EH (cell line): ENCODE measurements at regions not wholly inside any gene's neighbourhood (a gene's known extent, or its start where the extent isn't known, plus 50 kb on each side); places are given as distances from the start of the nearest gene placed in this dataset.

Source experiments
- DNase-seq: peaks from one replicate; pipeline ENCODE4 v3.0.0-alpha.2; 2015; ENCODE audit warnings: low read depth

DNA sequence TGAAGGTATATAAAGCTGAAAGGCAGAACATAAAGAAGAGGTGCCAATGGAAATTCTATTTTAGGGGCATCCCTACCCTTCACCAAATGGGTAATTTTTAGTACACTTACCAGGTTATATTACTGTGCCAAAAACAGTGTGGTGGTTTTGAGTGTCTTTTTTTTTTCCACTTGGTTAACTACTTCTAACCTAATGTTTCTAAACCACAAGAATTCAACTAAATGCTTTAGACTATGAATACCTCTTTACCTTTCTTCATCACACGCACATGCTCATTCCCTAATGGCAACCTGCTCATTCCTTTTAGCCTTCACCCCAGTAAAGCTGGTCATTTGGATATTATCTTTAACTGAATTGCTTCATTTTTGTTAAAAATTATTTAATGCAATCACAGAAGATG is 215.6 kb downstream of the PIK3R1 start:
- DNase-seq: no peak

- DNase-seq: no peak
Measured at GRCh38 chr5:68431601-68432337, 216.2 kb downstream of the PIK3R1 start.

GRCh38 chr5:68432682-68433081 is 217.1 kb downstream of the PIK3R1 start:
- no peak for DNase-seq

DNA sequence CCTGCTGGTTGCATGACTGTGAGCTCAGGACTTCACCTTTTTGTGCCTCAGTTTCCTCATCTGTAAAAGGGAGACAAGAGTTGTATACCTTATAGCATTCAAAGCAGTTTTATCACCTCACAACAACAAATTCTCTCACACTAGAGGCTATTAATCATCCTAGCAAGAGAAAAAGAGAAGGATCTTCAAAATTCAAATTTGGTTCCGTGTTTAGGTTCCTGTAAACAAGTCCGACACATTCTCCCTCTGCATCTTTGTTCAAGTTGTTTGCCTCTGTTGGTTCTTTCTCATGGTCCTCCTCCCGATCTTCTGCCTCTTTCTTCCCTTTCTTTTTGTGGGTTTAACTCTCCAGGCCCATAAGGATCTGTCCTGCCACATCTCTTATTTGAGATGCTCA is 218.0 kb downstream of the PIK3R1 start:
- DNase-seq: no peak

- peak; percentile 99 for DNase-seq
Measured at GRCh38 chr5:68433923-68434879, 218.6 kb downstream of the PIK3R1 start.

- DNase-seq: no peak
Measured at GRCh38 chr5:68435611-68436010, 220.1 kb downstream of the PIK3R1 start.

GRCh38 chr5:68436686-68437520 is 221.3 kb downstream of the PIK3R1 start:
- DNase-seq: peak; percentile 40

- DNase-seq: no peak
Measured at GRCh38 chr5:68438876-68439275, 223.3 kb downstream of the PIK3R1 start.

GRCh38 chr5:68440245-68440644 is 224.7 kb downstream of the PIK3R1 start:
- no peak for DNase-seq

DNA sequence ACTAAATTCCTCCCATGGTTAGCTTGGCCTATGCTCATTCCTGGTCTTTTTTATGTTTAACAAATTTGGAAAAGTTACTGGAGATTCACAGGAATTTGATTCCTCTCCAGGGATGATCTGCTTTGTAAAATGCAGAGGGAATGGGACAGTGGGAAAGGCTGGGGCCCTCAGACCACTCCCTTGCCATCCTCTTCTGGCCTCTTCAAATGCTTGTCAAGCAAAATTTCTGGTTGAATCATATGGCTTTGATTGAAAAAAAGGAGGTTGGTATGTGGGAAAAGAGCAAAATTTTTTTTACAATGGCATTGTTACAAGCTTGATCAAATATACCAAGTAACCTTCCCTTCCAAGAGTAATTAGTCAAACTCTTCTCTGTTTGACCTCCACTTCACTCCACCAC is 225.1 kb downstream of the PIK3R1 start:
- peak; percentile 52 for DNase-seq

DNA sequence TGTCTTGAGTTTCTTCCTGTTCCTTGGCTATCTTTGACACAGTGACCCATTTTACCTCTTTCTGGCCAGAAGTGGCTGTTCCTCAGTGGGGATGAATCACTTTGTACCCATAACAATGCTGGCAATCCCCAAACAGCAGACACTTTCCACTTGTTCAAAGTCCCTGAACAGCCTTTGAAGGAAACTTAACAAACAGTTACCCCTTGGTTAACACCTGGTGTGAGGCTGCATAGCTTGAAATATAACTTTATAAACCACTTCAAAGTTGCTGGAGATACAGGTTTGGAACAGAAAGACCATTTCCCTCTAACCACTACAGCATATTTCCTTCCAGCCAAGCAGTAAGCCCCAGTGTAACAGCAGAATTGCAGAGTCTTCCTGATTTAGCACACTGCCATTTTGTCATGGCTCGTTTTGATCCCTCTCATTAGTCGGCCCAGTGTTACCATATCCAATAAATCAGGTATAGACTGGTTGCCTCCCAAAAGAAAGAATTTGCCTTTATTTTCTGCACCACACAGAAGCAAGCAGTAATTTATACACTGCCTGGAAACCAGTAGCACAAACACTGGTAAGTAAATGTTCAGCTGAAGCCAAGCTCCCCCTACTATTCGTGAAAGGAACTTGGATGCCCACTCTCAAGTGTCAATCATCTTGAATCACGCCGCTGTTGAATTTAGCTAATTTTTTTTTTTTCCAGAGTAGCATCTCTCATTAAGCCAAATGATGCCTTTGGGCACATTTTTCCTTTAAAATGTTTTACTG is 225.9 kb downstream of the PIK3R1 start:
- no peak for DNase-seq

DNA sequence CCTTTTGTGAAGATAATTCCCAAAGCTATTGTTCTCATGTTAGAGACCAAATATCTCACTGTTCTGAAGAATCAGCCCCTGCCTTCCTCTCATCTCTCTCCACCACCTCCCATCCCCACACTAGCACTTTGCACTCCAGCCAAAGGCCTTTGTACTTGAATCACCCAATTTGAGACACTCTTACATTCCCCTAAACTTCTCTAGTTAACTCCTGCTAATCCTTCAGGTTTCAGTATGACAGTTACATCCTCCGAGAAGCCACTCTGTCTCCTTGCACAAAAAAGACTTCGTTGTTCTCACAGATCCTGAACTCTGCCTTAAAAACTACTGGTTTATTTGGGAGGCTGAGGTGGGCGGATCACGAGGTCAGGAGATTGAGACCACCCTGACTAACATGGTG is 227.5 kb downstream of the PIK3R1 start:
- no peak for DNase-seq

DNA sequence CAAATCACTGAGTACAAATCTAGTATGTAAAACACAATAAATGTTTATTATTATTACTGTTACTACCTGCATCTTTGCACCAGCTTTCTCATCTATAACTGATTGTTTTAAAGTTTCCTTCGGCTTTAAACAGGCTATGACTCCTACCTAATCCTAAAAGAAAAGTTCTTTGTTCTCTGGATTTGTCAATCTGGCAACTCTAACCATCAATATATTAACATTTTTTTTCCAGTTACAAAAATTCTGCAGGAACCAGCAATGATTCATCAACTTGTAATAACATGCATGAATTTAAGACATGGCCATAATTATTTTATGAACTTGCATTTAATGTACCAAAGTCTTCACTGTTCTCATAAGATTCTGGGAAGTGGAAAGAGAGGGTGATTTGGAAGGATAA is 228.5 kb downstream of the PIK3R1 start:
- no peak for DNase-seq

GRCh38 chr5:68444833-68445232 is 229.3 kb downstream of the PIK3R1 start:
- no peak for DNase-seq

DNA sequence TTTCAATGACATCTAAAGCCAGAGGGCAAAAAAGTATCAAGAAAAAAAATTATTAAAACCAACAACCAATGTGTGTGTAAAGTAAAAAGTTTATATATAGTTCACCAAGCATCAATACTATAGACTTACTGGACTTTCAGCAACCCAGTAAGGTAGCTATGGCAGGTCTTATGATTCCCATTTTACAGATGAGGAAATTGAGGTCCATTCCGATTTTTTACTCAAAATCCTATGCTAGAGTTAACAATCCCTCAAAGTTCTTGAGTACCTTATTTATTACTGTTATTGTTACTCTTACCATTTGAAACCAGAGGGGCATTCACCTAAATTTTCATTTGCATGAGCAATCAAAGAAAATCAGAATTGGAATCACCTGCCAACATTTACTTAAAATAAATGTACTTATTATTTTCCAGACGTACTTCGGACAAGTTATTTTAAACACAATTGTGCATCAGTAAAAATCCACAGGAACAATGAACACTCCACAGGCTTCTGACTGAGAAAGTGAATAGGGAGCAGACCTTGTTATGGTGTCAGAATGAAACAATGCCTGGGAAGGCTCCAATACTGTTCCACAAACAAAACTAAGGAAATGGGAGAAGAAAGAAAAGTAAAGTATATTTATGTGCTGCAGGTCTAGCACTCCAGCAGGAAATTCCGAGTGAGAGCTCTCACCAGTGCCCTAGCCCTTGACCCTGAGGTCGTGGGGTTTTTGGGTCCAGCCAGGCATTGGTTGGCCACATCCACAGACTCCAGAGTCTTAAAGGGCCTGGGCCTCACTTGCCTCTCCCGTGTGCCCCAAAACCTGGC is 229.9 kb downstream of the PIK3R1 start:
- DNase-seq: no peak

- DNase-seq: no peak
Measured at GRCh38 chr5:68446070-68446357, 230.5 kb downstream of the PIK3R1 start.

DNA sequence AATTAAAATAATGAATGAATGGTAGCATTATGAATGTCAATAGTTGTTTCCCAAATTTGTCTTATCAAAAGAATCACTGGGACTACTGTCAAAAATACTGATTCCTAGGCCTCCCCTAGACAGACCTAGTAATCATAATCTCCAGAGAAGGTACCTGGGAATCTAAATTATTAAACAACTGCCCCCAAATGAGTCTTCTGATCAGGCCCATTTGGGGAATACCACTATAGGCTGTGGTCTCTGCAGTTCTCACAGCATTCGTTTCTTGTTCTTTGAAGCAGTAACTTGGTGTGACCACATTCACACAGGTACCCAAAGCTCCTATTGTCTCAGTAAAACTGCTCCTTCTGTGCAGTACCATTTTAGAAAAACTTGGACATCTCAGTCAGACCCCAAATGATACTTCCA is 230.9 kb downstream of the PIK3R1 start:
- DNase-seq: no peak

- DNase-seq: no peak
Measured at GRCh38 chr5:68447136-68447929, 231.8 kb downstream of the PIK3R1 start.

- no peak for DNase-seq
Measured at GRCh38 chr5:68449380-68449779, 233.8 kb downstream of the PIK3R1 start.

GRCh38 chr5:68450245-68450852 is 234.8 kb downstream of the PIK3R1 start:
- DNase-seq: peak; percentile 80
